Head of caudate nucleus (tissue), 42 donors: ENCODE measurements at regions not wholly inside any gene's neighbourhood (a gene's known extent, or its start where the extent isn't known, plus 50 kb on each side); places are given as distances from the start of the nearest gene placed in this dataset.

Source experiments
- DNase-seq, 42 donors: peaks; one replicate each; pipeline versions ENCODE4 v3.0.0 to v3.0.0-alpha.2; 2020 to 2021; ENCODE audit warnings: mixed read lengths in 7 of 42
- intact Hi-C: fragments of 100-400 bp; cut with DNase I; formaldehyde crosslinking; loops from one replicate; pipeline ENCODE4 v1.15.0; 2022

GRCh38 chr7:42987648-42988214 lies 55.6 kb downstream of the MRPL32 start:
- intact Hi-C loops: no loop called here
- DNase-seq: no peak

- no peak for DNase-seq
- intact Hi-C loops: no loop called here
Measured at GRCh38 chr7:42991024-42991423, 58.8 kb downstream of the MRPL32 start.

- intact Hi-C loops: no loop called here
- DNase-seq: no peak
Measured at GRCh38 chr7:42991913-42992591, 59.9 kb downstream of the MRPL32 start.

GRCh38 chr7:42993038-42993437 lies 60.9 kb downstream of the MRPL32 start:
- no peak for DNase-seq
- intact Hi-C loops: no loop called here

- intact Hi-C loops: no loop called here
- no peak for DNase-seq
Measured at GRCh38 chr7:42994096-42994495, 61.9 kb downstream of the MRPL32 start.

GRCh38 chr7:42997611-42998010 lies 65.4 kb downstream of the MRPL32 start:
- intact Hi-C loops: no loop called here
- no peak for DNase-seq

GRCh38 chr7:43004082-43004481 lies 71.9 kb downstream of the MRPL32 start:
- DNase-seq: no peak
- intact Hi-C loops: no loop called here

GRCh38 chr7:43006008-43006407 lies 73.8 kb downstream of the MRPL32 start:
- intact Hi-C loops: no loop called here

GRCh38 chr7:43010061-43010460 lies 77.9 kb downstream of the MRPL32 start:
- intact Hi-C loops: no loop called here
- DNase-seq: no peak

More at GRCh38 chr7:43006008-43006407, 73.8 kb downstream of the MRPL32 start:
- DNase-seq: no peak

GRCh38 chr7:43011879-43012278 lies 79.7 kb downstream of the MRPL32 start:
- DNase-seq: no peak
- intact Hi-C loops: no loop called here

GRCh38 chr7:43014406-43014805 lies 82.2 kb downstream of the MRPL32 start:
- DNase-seq: no peak
- intact Hi-C loops: no loop called here

- intact Hi-C loops: no loop called here
- no peak for DNase-seq
Measured at GRCh38 chr7:43015301-43015700, 83.1 kb downstream of the MRPL32 start.

- intact Hi-C loops: no loop called here
- no peak for DNase-seq
Measured at GRCh38 chr7:43018446-43018845, 86.3 kb downstream of the MRPL32 start.

GRCh38 chr7:43021431-43021830 lies 89.3 kb downstream of the MRPL32 start:
- no peak for DNase-seq
- intact Hi-C loops: no loop called here

- intact Hi-C loops: no loop called here
Measured at GRCh38 chr7:43022008-43022407, 89.8 kb downstream of the MRPL32 start.

GRCh38 chr7:43033369-43033768 lies 79.1 kb upstream of the HECW1 start:
- DNase-seq: no peak
- intact Hi-C loops: no loop called here

More at GRCh38 chr7:43022008-43022407, 89.8 kb downstream of the MRPL32 start:
- no peak for DNase-seq

- intact Hi-C loops: no loop called here
- no peak for DNase-seq
Measured at GRCh38 chr7:43034535-43035002, 77.9 kb upstream of the HECW1 start.

GRCh38 chr7:43037531-43037930 lies 74.9 kb upstream of the HECW1 start:
- intact Hi-C loops: no loop called here
- no peak for DNase-seq

GRCh38 chr7:43038254-43038653 lies 74.2 kb upstream of the HECW1 start:
- peak in 6 of 42 donors; percentile 3 to 32 (median 10) for DNase-seq
- intact Hi-C loops: no loop called here

GRCh38 chr7:43039346-43039745 lies 73.1 kb upstream of the HECW1 start:
- DNase-seq: no peak

GRCh38 chr7:43040461-43040860 lies 72.0 kb upstream of the HECW1 start:
- intact Hi-C loops: no loop called here

More at GRCh38 chr7:43039346-43039745, 73.1 kb upstream of the HECW1 start:
- intact Hi-C loops: no loop called here

More at GRCh38 chr7:43040461-43040860, 72.0 kb upstream of the HECW1 start:
- DNase-seq: no peak
